ENCODE measurements at regions not wholly inside any gene's neighbourhood (a gene's known extent, or its start where the extent isn't known, plus 50 kb on each side); places are given as distances from the start of the nearest gene placed in this dataset.

DNA sequence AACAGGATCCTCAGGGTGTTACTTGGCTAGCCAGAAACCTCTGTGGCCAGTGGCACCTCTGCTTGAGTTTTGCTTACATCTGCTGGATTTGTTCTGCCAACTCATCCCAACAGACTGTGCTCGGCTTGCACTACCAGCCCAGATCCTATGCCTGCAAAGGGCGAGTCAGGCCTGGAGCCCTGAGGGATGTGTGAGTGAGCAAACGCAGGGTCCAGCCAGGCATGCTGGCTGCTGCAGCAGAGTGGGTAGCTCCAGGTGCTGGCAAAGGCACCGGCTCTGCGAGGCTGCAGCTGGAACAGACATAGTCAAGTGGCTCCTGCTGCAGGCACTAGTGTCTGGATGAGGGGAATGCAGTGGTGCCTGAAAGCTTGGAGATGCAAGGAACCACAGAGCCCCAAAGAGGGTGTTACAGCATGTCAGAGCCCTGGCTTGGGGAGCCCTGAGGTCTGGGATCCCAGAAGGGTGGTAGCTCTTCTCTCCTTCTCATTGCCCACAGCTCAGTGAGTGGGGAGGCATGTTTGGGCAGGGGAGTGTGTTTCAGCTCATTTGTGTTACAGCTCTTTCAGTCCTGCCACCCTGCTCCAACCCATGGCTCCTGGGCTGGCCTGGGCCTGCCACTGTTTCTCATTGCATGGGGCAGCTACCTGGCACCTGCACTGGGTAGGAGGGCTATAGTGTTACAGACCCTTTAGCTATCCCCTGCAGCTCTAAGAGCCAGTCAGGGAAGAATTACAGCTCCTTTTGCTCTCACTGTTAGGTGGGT lies 332.6 kb downstream of the TAF11L14 start:
- TF ChIP-seq, protein P1, sequence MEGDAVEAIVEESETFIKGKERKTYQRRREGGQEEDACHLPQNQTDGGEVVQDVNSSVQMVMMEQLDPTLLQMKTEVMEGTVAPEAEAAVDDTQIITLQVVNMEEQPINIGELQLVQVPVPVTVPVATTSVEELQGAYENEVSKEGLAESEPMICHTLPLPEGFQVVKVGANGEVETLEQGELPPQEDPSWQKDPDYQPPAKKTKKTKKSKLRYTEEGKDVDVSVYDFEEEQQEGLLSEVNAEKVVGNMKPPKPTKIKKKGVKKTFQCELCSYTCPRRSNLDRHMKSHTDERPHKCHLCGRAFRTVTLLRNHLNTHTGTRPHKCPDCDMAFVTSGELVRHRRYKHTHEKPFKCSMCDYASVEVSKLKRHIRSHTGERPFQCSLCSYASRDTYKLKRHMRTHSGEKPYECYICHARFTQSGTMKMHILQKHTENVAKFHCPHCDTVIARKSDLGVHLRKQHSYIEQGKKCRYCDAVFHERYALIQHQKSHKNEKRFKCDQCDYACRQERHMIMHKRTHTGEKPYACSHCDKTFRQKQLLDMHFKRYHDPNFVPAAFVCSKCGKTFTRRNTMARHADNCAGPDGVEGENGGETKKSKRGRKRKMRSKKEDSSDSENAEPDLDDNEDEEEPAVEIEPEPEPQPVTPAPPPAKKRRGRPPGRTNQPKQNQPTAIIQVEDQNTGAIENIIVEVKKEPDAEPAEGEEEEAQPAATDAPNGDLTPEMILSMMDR (IDR thresholded peaks at IDR 0.05; ENCODE audit: poor library complexity) = no peak
- no peak for TF ChIP-seq EZH2phosphoT487 (IDR thresholded peaks at IDR 0.05; ENCODE audit: low read depth, severe bottlenecking, unreplicated experiment)
